ENCODE measurements at regions not wholly inside any gene's neighbourhood (a gene's known extent, or its start where the extent isn't known, plus 50 kb on each side); places are given as distances from the start of the nearest gene placed in this dataset.

DNA sequence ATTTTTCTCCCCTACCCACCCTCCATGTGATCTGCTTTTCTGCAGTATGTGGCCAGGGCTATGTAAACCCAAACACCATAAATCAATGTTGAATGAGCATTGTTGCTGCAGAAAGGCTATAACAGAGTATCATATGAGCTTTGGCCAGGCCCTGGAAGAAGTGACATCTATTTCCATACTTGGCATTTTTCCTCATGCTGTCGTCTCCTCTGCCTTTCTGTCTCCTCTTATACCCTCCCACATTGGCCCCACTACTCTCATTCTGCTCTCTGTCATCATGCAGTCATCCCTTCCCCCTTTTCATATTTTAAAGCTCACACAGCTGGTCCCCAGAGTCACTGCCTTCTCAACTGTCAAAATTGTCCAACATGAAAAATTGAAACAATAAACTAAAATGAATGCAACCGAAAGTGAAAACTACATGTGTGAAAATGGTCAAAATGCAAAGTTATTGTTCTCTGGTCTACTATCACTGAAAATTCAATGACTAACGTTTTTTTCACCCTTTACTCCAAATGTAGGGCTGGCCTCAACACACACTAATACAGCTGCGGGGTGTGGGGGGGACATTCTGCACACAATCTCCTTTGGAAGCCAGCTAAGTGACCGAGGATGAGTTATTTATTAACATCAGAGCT, 290.7 kb upstream of the TMPO start:
- intact Hi-C loops (cut with DNase I): no loop called here
- no peaks in the 10 kb centered on the region for H3K9me3 ChIP-seq (replicated peaks in 1 of 3)
- WGBS, 4 donors: 49 to 61% (median 56%) methylated on average over 5 of the region's 5 CpGs

DNA sequence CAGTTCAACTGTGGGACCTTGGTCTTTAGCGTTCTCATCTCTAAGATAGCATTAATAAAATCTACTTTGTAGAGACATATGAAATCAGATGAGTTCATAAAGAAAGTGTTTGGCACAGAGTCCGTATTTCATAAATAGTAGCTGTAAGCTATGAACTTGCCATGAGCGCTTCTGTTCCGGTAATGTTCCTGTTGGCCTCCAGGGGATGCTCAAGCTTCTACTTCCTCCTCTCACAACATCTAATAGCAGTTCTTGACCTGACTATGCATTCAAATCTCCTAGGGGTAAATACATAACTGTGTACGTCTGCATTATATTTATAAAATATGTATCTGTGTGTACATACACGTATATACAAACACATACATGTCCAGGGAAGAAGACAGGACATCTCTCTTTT, 288.2 kb upstream of the TMPO start:
- H3K36me3 ChIP-seq (replicated peaks in 1 of 2): no peaks in the 10 kb centered on the region
- H3K4me1 ChIP-seq (replicated peaks in 1 of 2): no peaks in the 10 kb centered on the region
- DNase-seq: peak in 1 of 7 donors; percentile 16
- intact Hi-C loops (cut with DNase I): no loop called here
- no peak overlapping the region for H3K4me3 ChIP-seq
- H3K27me3 ChIP-seq: no peaks in the 10 kb centered on the region
- H3K27ac ChIP-seq: no peak overlapping the region
- peak in 4 of 6 experiments; percentile 40 to 54 (median 44) for TF ChIP-seq CTCF (IDR thresholded peaks at IDR 0.05)
- no peak for TF ChIP-seq POLR2A (IDR thresholded peaks at IDR 0.05)
- no peaks in the 10 kb centered on the region for H3K9me3 ChIP-seq (replicated peaks in 1 of 3)
- WGBS, 4 donors: 64 to 73% (median 70%) methylated on average over 6 of the region's 6 CpGs

More for the DNA sequence above, 290.7 kb upstream of the TMPO start:
- DNase-seq: no peak
- H3K4me1 ChIP-seq (replicated peaks in 1 of 2): no peaks in the 10 kb centered on the region
- TF ChIP-seq POLR2A (IDR thresholded peaks at IDR 0.05): no peak
- H3K27ac ChIP-seq: no peak overlapping the region
- no peak overlapping the region for H3K4me3 ChIP-seq
- H3K27me3 ChIP-seq: no peaks in the 10 kb centered on the region
- H3K36me3 ChIP-seq (replicated peaks in 1 of 2): no peaks in the 10 kb centered on the region

DNA sequence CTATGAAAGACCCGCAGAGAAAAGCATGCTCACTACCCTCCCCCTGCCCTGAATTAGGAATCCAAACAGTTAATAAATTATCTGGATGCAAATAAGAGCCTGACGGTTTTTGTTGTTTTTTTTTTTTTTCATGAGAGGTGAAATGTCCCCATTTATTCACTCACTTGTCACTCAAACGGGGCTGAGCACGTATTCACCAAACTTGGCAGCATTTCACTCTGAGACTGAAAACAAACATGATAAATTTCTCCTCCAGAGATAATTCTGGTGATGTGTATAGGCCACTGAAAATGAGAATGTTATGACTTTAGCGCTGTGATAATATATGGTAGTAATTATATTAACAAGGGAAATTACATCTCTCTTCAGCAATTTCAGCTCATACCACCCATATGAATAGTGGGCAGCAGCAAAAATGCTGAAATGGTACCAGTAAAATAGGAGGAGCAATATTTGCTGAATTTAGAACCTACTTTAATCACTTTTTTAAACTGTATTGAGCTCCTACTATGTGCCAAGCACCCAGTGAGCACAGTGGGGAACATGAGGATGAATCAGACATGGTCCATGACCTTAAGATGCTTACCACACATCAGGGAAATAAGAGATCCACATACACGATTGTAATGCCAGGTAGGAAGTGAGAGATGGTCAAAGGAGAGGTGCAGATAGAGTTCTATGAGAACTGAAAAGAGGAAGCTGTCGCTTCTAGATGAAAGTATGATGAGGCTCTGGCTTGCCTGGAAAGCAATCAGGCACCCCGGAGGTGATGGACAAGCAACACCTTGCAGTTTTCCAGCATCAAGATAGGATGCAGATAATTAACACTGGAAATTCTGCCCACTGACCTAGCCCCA, 286.5 kb upstream of the TMPO start:
- intact Hi-C loops (cut with DNase I): no loop called here
- DNase-seq: no peak

GRCh38 chr12:98229540-98229924, 285.9 kb upstream of the TMPO start:
- Histone ChIP-seq H3K4me3 (no peak overlapping the region), H3K36me3 (replicated peaks in 1 of 2) (no peaks in the 10 kb centered on the region), H3K9me3 (replicated peaks in 1 of 3) (no peaks in the 10 kb centered on the region), H3K4me1 (replicated peaks in 1 of 2) (no peaks in the 10 kb centered on the region), H3K27me3 (no peaks in the 10 kb centered on the region), H3K27ac (no peak overlapping the region)
- WGBS, 4 donors: 76 to 81% (median 80%) methylated on average over 2 of the region's 2 CpGs
- TF ChIP-seq POLR2A (IDR thresholded peaks at IDR 0.05) (no peak), CTCF (IDR thresholded peaks at IDR 0.05) (no peak)
- intact Hi-C loops (cut with DNase I): no loop called here
- no peak for DNase-seq

More for the DNA sequence above, 286.5 kb upstream of the TMPO start:
- no peak overlapping the region for H3K4me3 ChIP-seq
- no peaks in the 10 kb centered on the region for H3K36me3 ChIP-seq (replicated peaks in 1 of 2)
- 51 to 54% (median 53%) methylated on average over 8 of the region's 8 CpGs for WGBS, 4 donors
- no peak overlapping the region for H3K27ac ChIP-seq
- no peaks in the 10 kb centered on the region for H3K9me3 ChIP-seq (replicated peaks in 1 of 3)
- no peaks in the 10 kb centered on the region for H3K4me1 ChIP-seq (replicated peaks in 1 of 2)
- H3K27me3 ChIP-seq: no peaks in the 10 kb centered on the region
- TF ChIP-seq CTCF (IDR thresholded peaks at IDR 0.05): no peak
- no peak for TF ChIP-seq POLR2A (IDR thresholded peaks at IDR 0.05)

Measured in adrenal gland (tissue), 9 donors.